OCI-LY1 (cell line): ENCODE measurements at regions not wholly inside any gene's neighbourhood (a gene's known extent, or its start where the extent isn't known, plus 50 kb on each side); places are given as distances from the start of the nearest gene placed in this dataset.

Source experiments
- H2AFZ ChIP-seq: fragments of 200-600 bp; sonication (generic), shearing (Covaris generic); 2 replicates; pipeline ENCODE4 v1.6.0; 2014; ENCODE audit warnings: antibody characterized with exemption, mild to moderate bottlenecking, low read length
- H3F3A ChIP-seq: fragments of 200-600 bp; sonication (generic), shearing (Covaris generic); 2 replicates; pipeline ENCODE4 v1.6.0; 2014; ENCODE audit warnings: mild to moderate bottlenecking, antibody characterized with exemption, low read length, moderate library complexity; ENCODE audit not compliant: insufficient read depth
- H3K27ac ChIP-seq: fragments of 200-600 bp; sonication (generic); 2 replicates; pipeline ENCODE4 v1.5.1; 2014; ENCODE audit warnings: low read length, mixed run types, mild to moderate bottlenecking, low read depth; ENCODE audit not compliant: poor library complexity, severe bottlenecking
- H3K27me3 ChIP-seq: fragments of 200-600 bp; sonication (generic); 2 replicates; pipeline ENCODE4 v1.6.0; 2014; ENCODE audit warnings: antibody characterized with exemption, mild to moderate bottlenecking, low read length, moderate library complexity; ENCODE audit not compliant: insufficient read depth
- H3K36me3 ChIP-seq: fragments of 200-600 bp; sonication (generic); 2 replicates; pipeline ENCODE4 v1.6.1; 2014; ENCODE audit warnings: mild to moderate bottlenecking, antibody characterized with exemption, low read length, moderate library complexity, mixed read lengths; ENCODE audit not compliant: insufficient read depth
- H3K4me1 ChIP-seq: fragments of 200-600 bp; sonication (generic); 2 replicates; pipeline ENCODE4 v1.5.1; 2014; ENCODE audit warnings: mild to moderate bottlenecking, low read length, moderate library complexity; ENCODE audit not compliant: insufficient read depth, severe bottlenecking
- H3K4me2 ChIP-seq: fragments of 200-600 bp; sonication (generic), shearing (Covaris generic); 2 replicates; pipeline ENCODE4 v1.6.1; 2014; ENCODE audit warnings: low read length
- H3K4me3 ChIP-seq: fragments of 200-600 bp; sonication (generic); 2 replicates; pipeline ENCODE4 v1.5.1; 2014; ENCODE audit warnings: low read length, low read depth, mild to moderate bottlenecking, mixed read lengths; ENCODE audit not compliant: poor library complexity, severe bottlenecking
- H3K79me2 ChIP-seq: fragments of 200-600 bp; shearing (Covaris generic); 2 replicates; pipeline ENCODE4 v1.6.1; 2016; ENCODE audit warnings: mixed run types, low read length, mixed read lengths; ENCODE audit not compliant: insufficient read depth
- H3K9ac ChIP-seq: fragments of 200-600 bp; sonication (generic), shearing (Covaris generic); 2 replicates; pipeline ENCODE4 v1.6.1; 2014; ENCODE audit warnings: mild to moderate bottlenecking, low read length, mixed read lengths
- H3K9me2 ChIP-seq: fragments of 200-600 bp; sonication (generic), shearing (Covaris generic); 2 replicates; pipeline ENCODE4 v1.6.1; 2014; ENCODE audit warnings: low read depth, mild to moderate bottlenecking, low read length, mixed read lengths
- H3K9me3 ChIP-seq: fragments of 200-600 bp; shearing (Covaris generic); 2 replicates; pipeline ENCODE4 v1.6.1; 2014; ENCODE audit warnings: low read length, mixed read lengths
- H4K20me1 ChIP-seq: fragments of 200-600 bp; sonication (generic), shearing (Covaris generic); 2 replicates; pipeline ENCODE4 v1.6.0; 2016; ENCODE audit warnings: mild to moderate bottlenecking, low read length; ENCODE audit not compliant: insufficient read depth
- EZH2 ChIP-seq: fragments of 200-600 bp; sonication (generic), shearing (Covaris generic); IDR thresholded peaks from 2 replicates; pipeline ENCODE4 v1.8.0; 2017; ENCODE audit warnings: borderline replicate concordance, mixed run types, mild to moderate bottlenecking, antibody characterized with exemption, low read length, moderate library complexity, mixed read lengths
- TF ChIP-seq, protein P1 (sequence below): fragments of 200-600 bp; sonication (generic), shearing (Covaris generic); IDR thresholded peaks from 2 replicates; pipeline ENCODE4 v1.5.1; 2017; ENCODE audit warnings: mild to moderate bottlenecking, antibody characterized with exemption, low read length, moderate library complexity, mixed read lengths

DNA sequence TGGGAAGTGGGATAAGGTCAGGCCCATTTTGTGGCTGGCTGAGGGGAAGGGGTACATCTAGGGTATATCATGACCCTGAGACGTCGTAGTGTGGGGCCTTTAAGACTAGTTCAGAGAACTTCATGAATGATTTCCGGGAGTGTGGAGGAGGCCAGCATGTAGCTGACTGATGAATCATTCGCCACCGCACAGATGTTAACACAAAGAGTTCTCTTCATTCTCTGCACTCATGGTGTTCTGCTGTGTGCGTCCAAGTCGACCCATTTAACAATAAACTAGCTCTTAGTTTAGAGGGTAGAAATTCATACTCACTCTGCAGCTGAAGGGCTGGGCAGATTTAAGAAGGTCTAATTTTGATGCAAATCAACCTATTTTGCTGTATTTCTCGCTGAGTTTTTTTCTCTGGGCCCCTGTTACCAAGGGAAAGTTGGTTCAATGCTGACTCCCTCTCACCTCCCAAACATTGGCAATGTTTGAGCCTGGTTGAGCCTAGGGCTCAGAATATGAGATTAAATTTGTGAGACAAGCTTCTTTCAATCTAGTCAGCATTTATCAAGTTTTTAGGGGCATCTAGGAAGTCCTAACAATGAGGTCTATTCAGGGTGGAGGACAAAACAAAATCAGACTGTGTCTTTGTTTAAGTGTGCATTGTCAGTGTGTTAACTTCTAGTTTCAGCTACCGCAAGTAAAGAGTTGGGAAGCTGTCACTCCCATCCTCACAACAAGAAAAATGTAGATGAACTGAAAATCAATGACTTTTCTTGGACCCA lies 106.8 kb upstream of the CBLN4 start:
- no peak overlapping the region for H2AFZ ChIP-seq
- no peaks in the 10 kb centered on the region for H3F3A ChIP-seq
- no peak overlapping the region for H3K27ac ChIP-seq
- H3K9me2 ChIP-seq, result no peaks in the 10 kb centered on the region
- H3K36me3 ChIP-seq, result no peaks in the 10 kb centered on the region
- H4K20me1 ChIP-seq, result no peaks in the 10 kb centered on the region
- no peak overlapping the region for H3K4me3 ChIP-seq
- H3K79me2 ChIP-seq, result no peaks in the 10 kb centered on the region
- no peak overlapping the region for H3K4me2 ChIP-seq
- no peaks in the 10 kb centered on the region for H3K27me3 ChIP-seq
- H3K9me3 ChIP-seq, result no peaks in the 10 kb centered on the region
- no peak for TF ChIP-seq EZH2
- TF ChIP-seq, protein P1, sequence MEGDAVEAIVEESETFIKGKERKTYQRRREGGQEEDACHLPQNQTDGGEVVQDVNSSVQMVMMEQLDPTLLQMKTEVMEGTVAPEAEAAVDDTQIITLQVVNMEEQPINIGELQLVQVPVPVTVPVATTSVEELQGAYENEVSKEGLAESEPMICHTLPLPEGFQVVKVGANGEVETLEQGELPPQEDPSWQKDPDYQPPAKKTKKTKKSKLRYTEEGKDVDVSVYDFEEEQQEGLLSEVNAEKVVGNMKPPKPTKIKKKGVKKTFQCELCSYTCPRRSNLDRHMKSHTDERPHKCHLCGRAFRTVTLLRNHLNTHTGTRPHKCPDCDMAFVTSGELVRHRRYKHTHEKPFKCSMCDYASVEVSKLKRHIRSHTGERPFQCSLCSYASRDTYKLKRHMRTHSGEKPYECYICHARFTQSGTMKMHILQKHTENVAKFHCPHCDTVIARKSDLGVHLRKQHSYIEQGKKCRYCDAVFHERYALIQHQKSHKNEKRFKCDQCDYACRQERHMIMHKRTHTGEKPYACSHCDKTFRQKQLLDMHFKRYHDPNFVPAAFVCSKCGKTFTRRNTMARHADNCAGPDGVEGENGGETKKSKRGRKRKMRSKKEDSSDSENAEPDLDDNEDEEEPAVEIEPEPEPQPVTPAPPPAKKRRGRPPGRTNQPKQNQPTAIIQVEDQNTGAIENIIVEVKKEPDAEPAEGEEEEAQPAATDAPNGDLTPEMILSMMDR, result no peak
- H3K9ac ChIP-seq, result no peak overlapping the region
- H3K4me1 ChIP-seq, result no peaks in the 10 kb centered on the region

- no peak overlapping the region for H3K4me2 ChIP-seq
- no peak overlapping the region for H3K27ac ChIP-seq
- H3K36me3 ChIP-seq, result no peaks in the 10 kb centered on the region
- H3K79me2 ChIP-seq, result no peaks in the 10 kb centered on the region
- no peaks in the 10 kb centered on the region for H3F3A ChIP-seq
- no peaks in the 10 kb centered on the region for H3K9me2 ChIP-seq
- H3K4me3 ChIP-seq, result no peak overlapping the region
- no peaks in the 10 kb centered on the region for H3K9me3 ChIP-seq
- H3K27me3 ChIP-seq, result no peaks in the 10 kb centered on the region
- no peaks in the 10 kb centered on the region for H4K20me1 ChIP-seq
- no peak overlapping the region for H3K9ac ChIP-seq
- H2AFZ ChIP-seq, result no peak overlapping the region
- no peaks in the 10 kb centered on the region for H3K4me1 ChIP-seq
- TF ChIP-seq, protein P1, result no peak
- TF ChIP-seq EZH2, result no peak
Observed at GRCh38 chr20:56117350-56117749, 112.0 kb upstream of the CBLN4 start.

- Histone ChIP-seq H3K9me2 (no peaks in the 10 kb centered on the region), H3K27ac (no peak overlapping the region), H3F3A (no peaks in the 10 kb centered on the region), H3K4me3 (no peak overlapping the region), H3K79me2 (no peaks in the 10 kb centered on the region), H3K9ac (no peak overlapping the region), H3K9me3 (no peaks in the 10 kb centered on the region), H3K36me3 (no peaks in the 10 kb centered on the region), H4K20me1 (no peaks in the 10 kb centered on the region), H3K4me1 (no peaks in the 10 kb centered on the region), H3K27me3 (no peaks in the 10 kb centered on the region), H3K4me2 (no peak overlapping the region), H2AFZ (no peak overlapping the region)
- no peak for TF ChIP-seq EZH2
- TF ChIP-seq, protein P1, result no peak
Observed at GRCh38 chr20:56121850-56122249, 116.5 kb upstream of the CBLN4 start.
